Hepatocyte (in vitro differentiated cells): ENCODE measurements at regions not wholly inside any gene's neighbourhood (a gene's known extent, or its start where the extent isn't known, plus 50 kb on each side); places are given as distances from the start of the nearest gene placed in this dataset.

Experiments
- DNase-seq: peaks from one replicate; pipeline ENCODE4 v3.0.0-alpha.2; 2016; ENCODE audit warnings: low spot score
- H2AFZ ChIP-seq: fragments of 200-600 bp; sonication (generic); 2 replicates; pipeline ENCODE4 v1.6.0; 2016; ENCODE audit warnings: antibody characterized with exemption, mild to moderate bottlenecking
- H3K27ac ChIP-seq: fragments of 200-600 bp; sonication (generic); 2 replicates; pipeline ENCODE4 v1.5.1; 2016; ENCODE audit warnings: mild to moderate bottlenecking
- H3K27me3 ChIP-seq: fragments of 200-600 bp; sonication (generic); 2 replicates; pipeline ENCODE4 v1.6.1; 2016
- H3K36me3 ChIP-seq: fragments of 200-600 bp; sonication (generic); replicated peaks from 2 replicates; pipeline ENCODE4 v1.5.1; 2016; ENCODE audit warnings: low read depth; ENCODE audit not compliant: insufficient read depth
- H3K4me1 ChIP-seq: fragments of 200-600 bp; sonication (generic); 2 replicates; pipeline ENCODE4 v1.5.1; 2016; ENCODE audit warnings: mild to moderate bottlenecking, moderate library complexity; ENCODE audit not compliant: insufficient read depth
- H3K4me2 ChIP-seq: fragments of 200-600 bp; sonication (generic); 2 replicates; pipeline ENCODE4 v1.6.0; 2016
- H3K4me3 ChIP-seq: fragments of 200-600 bp; sonication (generic); 2 replicates; pipeline ENCODE4 v1.5.1; 2016; ENCODE audit warnings: mild to moderate bottlenecking
- H3K79me2 ChIP-seq: fragments of 200-600 bp; sonication (generic); 2 replicates; pipeline ENCODE4 v1.6.0; 2017; ENCODE audit warnings: mild to moderate bottlenecking
- H3K9me2 ChIP-seq: fragments of 200-600 bp; sonication (generic); replicated peaks from 2 replicates; pipeline ENCODE4 v1.6.0; 2017; ENCODE audit warnings: mild to moderate bottlenecking; ENCODE audit not compliant: insufficient read depth
- H3K9me3 ChIP-seq: fragments of 200-600 bp; sonication (generic); 2 replicates; pipeline ENCODE4 v1.5.1; 2016; ENCODE audit warnings: low read depth, mild to moderate bottlenecking
- H4K20me1 ChIP-seq: fragments of 200-600 bp; sonication (generic); 2 replicates; pipeline ENCODE4 v1.6.0; 2016; ENCODE audit warnings: mild to moderate bottlenecking; ENCODE audit not compliant: insufficient read depth, poor library complexity, severe bottlenecking
- CTCF ChIP-seq: fragments of 200-600 bp; sonication (generic); IDR thresholded peaks from 2 replicates; pipeline ENCODE4 v1.5.1; 2016; ENCODE audit warnings: antibody characterized with exemption, mild to moderate bottlenecking; ENCODE audit not compliant: poor library complexity
- EZH2 ChIP-seq: fragments of 200-600 bp; sonication (generic); IDR thresholded peaks from 2 replicates; pipeline ENCODE4 v1.6.1; 2016; ENCODE audit warnings: antibody characterized with exemption, mild to moderate bottlenecking, borderline replicate concordance
- EZH2phosphoT487 ChIP-seq: fragments of 200-600 bp; sonication (generic); IDR thresholded peaks from one replicate; pipeline ENCODE4 v1.6.1; 2018; ENCODE audit warnings: antibody characterized with exemption, mild to moderate bottlenecking, low read depth, moderate library complexity; ENCODE audit not compliant: unreplicated experiment, severe bottlenecking
- WGBS: methylation state at CpG from one replicate; pipeline ENCODE4 v1.1.6; 2016; ENCODE audit warnings: low lambda C conversion rate; ENCODE audit errors: missing lambda C conversion rate; 5-methylcytosine and 5-hydroxymethylcytosine counted together

- H3K79me2 ChIP-seq, result no peaks in the 10 kb centered on the region
- 93% methylated on average over 9 of the region's 9 CpGs for WGBS
- DNase-seq, result no peak
- H2AFZ ChIP-seq, result no peak overlapping the region
- no peaks in the 10 kb centered on the region for H3K4me1 ChIP-seq
- no peak overlapping the region for H3K4me2 ChIP-seq
- H3K27ac ChIP-seq, result no peak overlapping the region
- H3K36me3 ChIP-seq, result no peaks in the 10 kb centered on the region
- no peaks in the 10 kb centered on the region for H3K27me3 ChIP-seq
- H4K20me1 ChIP-seq, result no peaks in the 10 kb centered on the region
- H3K4me3 ChIP-seq, result no peak overlapping the region
- TF ChIP-seq EZH2 (no peak), CTCF (no peak), EZH2phosphoT487 (no peak)
- H3K9me2 ChIP-seq, result no peaks in the 10 kb centered on the region
- no peaks in the 10 kb centered on the region for H3K9me3 ChIP-seq
Observed at GRCh38 chr15:69828181-69828828, 269.4 kb downstream of the TLE3 start.

- no peaks in the 10 kb centered on the region for H3K36me3 ChIP-seq
- no peaks in the 10 kb centered on the region for H3K27me3 ChIP-seq
- TF ChIP-seq EZH2phosphoT487, result no peak
- TF ChIP-seq EZH2, result no peak
- no peak for TF ChIP-seq CTCF
- no peak overlapping the region for H3K4me3 ChIP-seq
- H3K4me1 ChIP-seq, result peaks cover 4% of the 10 kb centered on the region
- H2AFZ ChIP-seq, result no peak overlapping the region
- DNase-seq, result no peak
- WGBS, result 87% methylated on average over 3 of the region's 3 CpGs
- no peaks in the 10 kb centered on the region for H4K20me1 ChIP-seq
- H3K79me2 ChIP-seq, result no peaks in the 10 kb centered on the region
- no peaks in the 10 kb centered on the region for H3K9me3 ChIP-seq
- H3K27ac ChIP-seq, result no peak overlapping the region
- no peak overlapping the region for H3K4me2 ChIP-seq
- H3K9me2 ChIP-seq, result no peaks in the 10 kb centered on the region
Observed at GRCh38 chr15:69829974-69830373, 267.7 kb downstream of the TLE3 start.

GRCh38 chr15:69830430-69830829 is 267.3 kb downstream of the TLE3 start:
- Histone ChIP-seq H3K9me2 (no peaks in the 10 kb centered on the region), H2AFZ (no peak overlapping the region), H3K36me3 (no peaks in the 10 kb centered on the region), H3K4me1 (peaks cover 5% of the 10 kb centered on the region), H3K4me2 (no peak overlapping the region), H3K9me3 (no peaks in the 10 kb centered on the region), H3K27me3 (no peaks in the 10 kb centered on the region), H3K27ac (no peak overlapping the region), H3K4me3 (no peak overlapping the region), H3K79me2 (no peaks in the 10 kb centered on the region), H4K20me1 (no peaks in the 10 kb centered on the region)
- TF ChIP-seq EZH2 (no peak), CTCF (no peak), EZH2phosphoT487 (no peak)
- WGBS, result 66% methylated on average over 4 of the region's 4 CpGs
- no peak for DNase-seq
